ENCODE measurements at regions not wholly inside any gene's neighbourhood (a gene's known extent, or its start where the extent isn't known, plus 50 kb on each side); places are given as distances from the start of the nearest gene placed in this dataset.
"Not testable (repeated sequence)": the region's sequence is repeated elsewhere in the genome, so short reads cannot be mapped to it uniquely, and the experiment has no call there.

DNA sequence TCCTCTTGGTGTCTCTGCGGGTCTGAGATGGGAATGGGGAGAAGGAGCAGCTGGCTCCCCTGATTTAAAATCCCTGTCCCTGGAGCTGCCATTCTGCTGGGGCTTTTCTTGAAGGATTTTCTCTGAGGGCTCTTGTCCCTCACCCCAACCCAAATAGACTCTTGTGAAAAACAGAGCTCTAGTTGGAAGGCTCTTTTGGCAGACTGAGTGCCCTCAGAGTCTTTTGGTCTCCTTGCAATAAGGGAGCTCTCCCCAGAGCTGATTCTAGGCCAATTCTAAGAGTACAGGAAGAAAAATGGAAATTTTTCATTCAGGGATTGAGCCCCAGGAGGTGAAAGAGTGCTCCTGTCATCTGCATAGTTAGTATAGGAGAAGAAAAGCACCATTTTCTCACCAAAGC, 238.3 kb downstream of the COG6 start:
- no peak for DNase-seq (ENCODE audit: low spot score)

DNA sequence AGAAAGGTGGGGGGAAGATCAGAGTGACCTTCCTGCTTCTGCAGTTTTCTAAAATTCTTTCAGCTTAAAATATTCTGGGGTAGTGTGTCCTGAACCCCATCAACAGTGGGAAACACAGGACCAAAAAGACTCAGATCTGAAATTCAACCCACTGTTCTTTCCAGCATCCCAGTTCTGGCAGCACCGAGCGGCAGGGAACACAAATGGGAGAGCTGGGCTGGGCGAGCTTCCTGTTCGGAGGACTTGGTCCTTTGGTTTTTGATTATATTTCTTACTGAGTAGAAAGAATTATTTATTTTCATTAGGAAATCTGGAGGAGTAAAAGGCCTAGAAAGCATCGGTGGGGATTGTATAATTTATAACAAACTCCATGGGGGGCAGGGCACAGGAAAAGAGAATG, 239.1 kb downstream of the COG6 start:
- no peak for DNase-seq (ENCODE audit: low spot score)

DNA sequence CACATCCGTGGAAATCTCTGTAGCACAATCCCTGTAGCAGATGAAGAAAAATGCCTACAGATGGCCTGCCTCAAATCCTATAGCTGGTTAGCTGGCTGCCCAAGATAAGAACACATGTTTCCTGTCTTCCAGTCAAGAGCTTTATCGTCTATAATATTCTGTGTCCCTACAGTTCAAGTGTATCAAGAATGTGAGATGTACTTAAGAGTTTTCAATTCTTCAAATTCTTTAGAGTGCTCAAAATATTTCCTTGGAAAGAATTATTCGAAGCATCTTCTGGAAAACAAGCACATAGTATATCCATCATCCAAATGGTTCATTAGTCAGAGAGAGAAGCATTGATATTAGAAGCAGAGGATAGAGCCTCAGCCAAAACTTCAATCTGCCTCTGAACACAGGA, 239.8 kb downstream of the COG6 start:
- DNase-seq (ENCODE audit: low spot score): no peak

DNA sequence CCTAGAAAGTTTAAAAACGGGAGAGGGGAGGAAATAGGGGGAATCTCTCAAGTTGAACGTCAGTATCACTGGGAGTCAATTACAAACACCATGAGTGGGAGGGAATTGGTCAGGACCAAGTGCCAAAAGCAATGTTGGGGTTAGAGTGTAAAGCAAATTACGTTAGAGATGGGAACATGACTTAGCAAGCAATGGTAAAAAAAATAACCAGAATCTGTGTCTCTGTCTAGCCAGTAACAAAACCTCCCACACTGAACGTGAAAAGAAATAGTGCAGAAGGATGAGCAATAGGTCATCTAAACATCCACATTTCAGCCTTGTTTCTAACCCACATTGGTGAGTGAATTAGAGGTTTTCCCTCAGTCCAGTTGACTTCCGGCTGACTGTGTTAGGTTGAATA, 242.2 kb downstream of the COG6 start:
- no peak for DNase-seq (ENCODE audit: low spot score)

DNA sequence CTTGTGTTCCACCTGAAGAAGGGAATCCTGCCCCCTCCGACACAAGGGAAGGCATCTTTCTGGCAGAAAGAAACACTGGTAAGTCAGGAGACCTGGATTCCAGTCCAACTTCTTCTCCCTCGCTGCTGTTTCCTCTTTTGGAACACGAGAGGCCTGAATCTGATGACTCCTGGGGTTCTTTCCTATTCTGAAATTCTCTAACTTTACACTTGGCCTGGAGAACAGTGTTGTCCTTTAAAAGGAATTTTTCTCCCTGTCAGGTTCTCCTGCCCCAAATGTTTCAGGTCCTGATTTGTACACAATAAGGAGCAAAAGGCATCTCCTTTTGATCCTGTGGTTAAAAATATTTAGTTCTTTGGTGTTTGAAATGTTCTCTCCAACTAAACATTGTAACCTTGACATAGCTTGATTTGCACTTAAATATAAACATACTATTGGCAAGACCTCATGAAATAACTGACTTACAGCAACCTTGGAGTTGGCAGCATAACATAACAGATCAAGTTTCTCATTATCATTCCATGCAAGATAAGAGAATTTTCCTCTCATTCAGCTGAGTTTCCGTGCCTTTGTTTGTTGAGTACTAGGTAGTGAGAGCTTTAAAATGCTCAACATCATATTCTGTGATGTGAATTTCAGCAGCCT, 244.8 kb downstream of the COG6 start:
- DNase-seq (ENCODE audit: low spot score): no peak

DNA sequence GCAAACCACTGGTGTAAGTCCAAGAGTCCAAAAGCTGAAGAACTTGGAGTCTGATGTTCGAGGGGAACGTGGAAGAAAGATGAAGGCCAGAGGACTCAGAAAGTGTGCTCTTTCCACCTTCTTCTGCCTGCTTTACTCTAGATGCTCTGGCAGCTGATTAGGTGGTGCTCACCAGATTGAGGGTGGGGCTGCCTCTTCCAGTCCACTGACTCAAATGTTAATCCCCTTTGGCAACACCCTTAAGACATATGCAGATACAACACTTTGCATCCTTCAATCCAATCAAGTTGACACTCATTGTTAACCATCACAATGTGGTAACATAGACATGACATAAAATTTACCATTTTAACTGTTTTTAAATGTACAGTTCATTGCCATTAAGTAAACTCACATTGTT, 249.5 kb downstream of the COG6 start:
- no peak for DNase-seq (ENCODE audit: low spot score)

DNA sequence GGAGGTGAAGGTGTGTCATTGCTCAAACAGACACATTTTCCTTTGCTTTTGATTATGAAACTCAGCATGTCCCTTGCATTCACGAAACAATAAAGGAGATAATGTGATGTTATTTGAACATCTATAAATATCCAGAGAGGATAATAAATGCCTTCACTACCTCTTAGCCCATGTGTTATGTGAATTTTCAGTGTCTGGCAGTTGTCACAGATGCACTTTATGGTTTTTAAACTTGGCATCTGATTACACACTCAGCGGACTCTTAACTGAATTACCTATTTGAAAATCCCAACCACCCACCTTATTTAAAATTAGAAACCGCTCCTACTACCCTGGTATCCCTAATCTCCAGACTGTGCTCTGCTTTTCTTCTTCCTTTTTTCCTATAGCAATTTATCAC, 254.2 kb downstream of the COG6 start:
- DNase-seq (ENCODE audit: low spot score): peak; percentile 88

DNA sequence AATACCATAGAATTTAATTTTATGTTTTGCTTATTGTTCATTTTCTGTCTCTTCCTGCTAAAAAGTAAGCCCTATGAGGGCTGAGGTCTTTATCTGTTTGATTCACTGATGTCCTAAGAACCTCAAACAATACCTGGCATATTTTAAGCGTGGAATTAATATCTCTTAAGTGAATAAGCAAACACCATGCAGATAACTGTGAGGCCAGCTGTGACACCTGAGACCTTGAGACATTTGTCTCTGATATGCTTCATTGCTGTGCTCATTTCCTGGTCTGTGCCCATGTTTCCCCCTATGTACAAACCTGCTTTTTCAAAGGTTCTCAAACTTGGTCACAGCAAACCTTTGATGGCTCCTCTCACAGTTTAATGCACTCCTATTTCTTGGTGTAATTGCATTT, 254.6 kb downstream of the COG6 start:
- DNase-seq (ENCODE audit: low spot score): peak; percentile 80

DNA sequence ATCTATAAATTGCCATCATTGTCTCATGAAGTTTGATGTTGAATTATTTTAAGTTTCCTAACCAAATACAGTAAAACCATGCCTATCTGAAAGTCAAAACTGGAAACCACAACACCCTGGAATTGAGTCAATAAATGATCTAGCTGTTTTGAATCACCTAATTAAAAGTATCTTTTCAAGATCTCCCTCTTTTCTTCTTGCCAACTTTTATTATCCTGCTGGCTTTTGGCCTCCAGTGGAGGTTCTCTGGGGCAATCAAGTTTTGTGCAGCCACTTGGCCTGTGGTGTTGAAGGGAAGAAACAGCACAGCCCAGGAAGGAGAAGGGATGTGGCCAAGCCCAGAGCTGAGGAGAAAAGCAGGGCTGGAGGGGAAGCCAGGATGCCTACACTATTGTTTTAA, 255.4 kb downstream of the COG6 start:
- no peak for DNase-seq (ENCODE audit: low spot score)

DNA sequence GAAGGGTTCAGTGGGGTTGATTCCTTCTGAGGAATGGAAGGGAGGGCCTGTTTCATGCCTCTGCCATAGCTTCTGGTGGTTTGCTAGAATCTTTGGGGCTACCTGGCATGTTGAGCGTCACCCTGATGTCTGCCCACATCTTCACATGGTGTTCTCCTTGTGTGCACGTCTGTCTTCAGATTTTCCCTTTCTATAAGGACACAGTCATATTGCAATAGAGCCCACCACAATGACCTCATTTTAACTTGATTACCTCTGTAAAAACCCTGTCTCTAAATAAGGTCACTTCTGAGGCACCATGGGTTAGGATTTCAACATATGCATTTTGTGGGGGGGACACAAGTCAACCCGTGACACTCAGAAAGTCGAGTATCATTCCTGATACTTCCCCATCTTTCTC, 257.9 kb downstream of the COG6 start:
- no peak for DNase-seq (ENCODE audit: low spot score)

DNA sequence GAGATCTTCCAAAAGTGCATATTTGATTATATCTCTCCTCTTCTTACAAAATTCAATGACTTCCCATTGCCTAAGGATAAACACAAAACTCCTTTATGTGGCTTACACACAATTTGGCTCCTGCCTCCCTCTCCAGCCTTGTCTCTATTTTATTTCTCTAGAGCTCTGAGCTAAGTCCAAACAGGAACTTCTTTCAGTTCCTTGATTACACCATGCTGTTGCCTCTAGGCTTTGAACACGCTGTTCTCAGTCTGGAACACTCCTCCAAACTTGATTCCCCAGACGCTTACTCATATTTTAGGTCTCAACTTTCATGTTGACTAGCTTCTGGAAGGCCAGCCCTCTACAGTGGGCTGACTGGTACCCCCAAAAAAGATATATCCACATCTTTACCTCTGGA, 258.5 kb downstream of the COG6 start:
- no peak for DNase-seq (ENCODE audit: low spot score)

DNA sequence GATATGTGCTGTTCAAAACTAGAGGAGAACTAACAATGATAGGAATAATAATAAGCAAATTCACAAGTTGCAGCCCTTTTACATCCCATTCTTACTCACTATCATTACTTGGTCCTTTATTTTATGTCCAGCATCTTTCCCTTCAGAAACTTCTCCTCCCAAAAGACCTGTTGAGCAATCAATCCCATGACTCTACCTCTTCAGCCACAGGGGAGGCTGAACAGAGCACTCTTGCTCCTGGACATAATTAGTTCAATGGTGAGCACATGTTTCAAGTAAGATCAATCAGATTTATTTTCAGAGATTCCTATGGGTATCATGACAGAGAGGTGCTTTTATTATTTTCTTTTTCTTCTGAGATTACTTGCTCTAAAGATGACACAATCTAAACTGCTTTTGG, 260.0 kb downstream of the COG6 start:
- DNase-seq (ENCODE audit: low spot score): no peak

DNA sequence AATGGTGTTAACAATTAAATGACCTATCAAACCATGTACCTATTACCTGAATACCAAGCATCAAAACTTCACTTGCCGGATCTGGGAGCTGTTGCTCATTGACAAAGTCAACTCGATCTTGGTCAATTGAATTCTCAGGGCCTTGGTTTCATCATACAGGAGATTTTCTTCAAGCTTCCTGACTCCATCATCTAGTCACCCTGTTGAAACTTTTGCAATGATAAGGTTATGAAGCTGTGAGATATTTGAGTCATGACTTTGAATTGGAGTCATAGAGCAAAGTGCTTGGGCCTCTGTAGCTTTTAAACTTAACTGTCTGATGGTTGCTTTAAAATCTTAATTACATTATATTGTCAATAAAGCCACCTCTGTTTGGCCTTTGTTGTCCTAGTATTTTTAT, 260.9 kb downstream of the COG6 start:
- no peak for DNase-seq (ENCODE audit: low spot score)

DNA sequence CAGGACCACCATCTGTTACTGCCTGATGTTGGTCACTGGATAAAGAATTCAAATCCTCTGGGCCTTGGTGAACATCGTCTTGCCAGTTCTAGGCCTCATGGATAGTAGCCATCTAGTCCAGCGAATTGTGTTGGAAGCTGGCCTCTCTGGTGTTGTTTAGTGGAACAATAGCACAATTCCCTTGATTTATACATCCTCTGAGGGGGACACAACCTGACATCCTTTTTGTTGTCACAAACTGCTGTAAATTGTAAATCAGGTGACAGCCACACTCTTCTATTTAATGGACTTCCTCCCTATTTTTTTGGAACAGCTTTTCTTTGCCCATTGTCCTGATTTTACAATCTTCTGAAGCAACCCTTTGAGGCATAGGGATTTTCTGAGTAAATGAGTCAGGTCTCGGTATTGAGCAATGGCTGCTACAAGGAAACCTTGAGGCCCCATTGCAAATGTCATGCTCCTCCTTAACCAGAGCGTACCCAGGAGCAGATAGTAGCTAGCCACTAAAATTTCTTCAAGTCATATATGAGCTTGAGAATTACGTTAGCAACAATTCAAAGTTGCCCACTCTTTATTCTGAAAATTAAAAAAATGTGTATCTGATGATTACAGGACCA, 263.3 kb downstream of the COG6 start:
- DNase-seq (ENCODE audit: low spot score): no peak

DNA sequence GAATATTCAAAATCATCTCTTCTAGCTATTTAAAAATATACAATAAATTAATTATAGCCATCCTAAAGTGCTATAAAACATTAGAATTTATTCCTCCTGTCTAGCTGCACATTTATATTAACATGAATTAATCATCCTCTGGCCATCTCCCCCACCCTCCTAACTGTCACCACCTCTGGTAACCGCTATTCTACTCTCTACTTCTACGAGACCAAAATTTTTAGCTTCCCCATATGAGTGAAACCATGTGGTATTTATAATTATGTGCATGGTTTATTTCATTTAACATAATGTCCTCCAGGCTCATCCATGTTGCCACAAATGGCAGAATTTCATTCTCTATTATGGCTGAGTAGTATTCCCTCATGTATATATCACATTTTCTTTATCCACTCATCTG, 265.2 kb downstream of the COG6 start:
- DNase-seq (ENCODE audit: low spot score): no peak

DNA sequence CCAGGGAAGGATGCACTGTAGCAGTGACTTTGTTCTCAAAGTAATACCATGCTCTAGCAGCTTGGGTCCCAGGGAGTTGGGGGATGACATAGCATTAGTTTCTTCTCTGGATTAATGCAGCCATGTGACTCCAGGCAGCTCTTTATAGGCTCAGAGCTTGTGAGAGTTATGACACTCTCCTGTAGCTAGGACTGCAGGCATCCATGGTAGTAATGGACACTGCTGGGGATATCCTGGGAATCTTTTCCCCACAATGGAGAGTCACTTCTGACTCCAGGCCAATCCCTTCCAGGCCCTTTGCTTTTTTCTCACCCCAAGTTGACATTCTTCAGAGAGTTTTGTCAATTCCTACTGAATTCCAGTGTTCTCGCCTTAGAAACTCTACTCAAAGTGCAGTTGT, 270.9 kb downstream of the COG6 start:
- no peak for DNase-seq (ENCODE audit: low spot score)

DNA sequence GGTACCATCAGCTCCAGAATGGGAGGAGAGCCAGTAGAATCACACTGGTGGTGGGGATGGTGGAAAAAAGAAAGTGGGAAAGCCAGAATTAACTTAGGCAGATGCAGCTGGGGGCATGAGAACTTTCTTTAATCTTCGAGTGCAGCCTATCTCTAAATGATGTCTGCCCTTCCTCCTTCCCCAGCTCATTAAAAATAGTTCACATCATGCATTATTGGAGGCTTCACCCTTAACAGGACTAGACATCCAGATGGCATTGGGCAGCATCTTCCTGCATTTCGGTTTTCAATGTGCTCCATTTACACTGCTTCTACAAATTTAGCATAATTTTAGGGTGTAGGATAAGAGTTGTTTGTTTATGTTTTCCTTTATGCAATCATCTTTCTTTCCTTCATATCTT, 272.8 kb downstream of the COG6 start:
- peak; percentile 43 for DNase-seq (ENCODE audit: low spot score)

DNA sequence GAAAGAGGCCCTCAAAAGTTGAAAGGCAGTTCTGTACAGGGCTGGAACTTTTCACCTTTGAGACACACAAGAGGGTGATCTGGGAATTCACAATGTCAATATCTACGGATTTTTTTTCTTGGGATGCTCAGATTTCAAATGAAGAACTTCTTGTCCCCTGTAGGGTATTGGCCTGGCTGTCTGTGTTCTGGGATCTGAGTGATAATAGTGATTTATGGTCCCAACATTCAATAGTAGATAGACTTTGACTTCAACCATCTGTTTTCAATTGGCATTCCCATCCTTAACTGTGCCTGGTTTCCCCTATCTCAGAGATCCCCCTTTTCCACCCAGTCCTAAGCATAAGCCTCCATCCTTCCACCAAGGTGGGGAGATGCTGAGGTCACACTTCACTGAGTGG, 274.1 kb downstream of the COG6 start:
- DNase-seq (ENCODE audit: low spot score): peak; percentile 96

DNA sequence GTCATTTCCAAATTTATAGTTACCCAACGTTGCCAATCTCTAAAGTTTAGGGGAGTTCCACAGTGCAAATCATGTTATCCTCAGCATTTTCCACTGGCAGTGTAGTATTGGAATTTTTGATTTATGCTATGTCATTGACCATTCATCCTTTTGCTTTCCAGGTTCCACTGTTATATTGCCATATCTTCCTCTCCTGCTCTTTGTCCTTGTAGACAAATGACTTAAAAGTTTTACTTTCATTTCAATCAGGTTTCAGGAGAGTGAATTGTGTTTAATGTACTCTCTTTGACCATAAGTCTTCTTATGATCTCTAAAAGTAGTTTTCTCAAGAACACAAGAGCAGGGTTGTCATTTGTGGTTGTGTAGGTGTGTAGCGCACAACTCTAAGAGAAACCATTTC, 274.6 kb downstream of the COG6 start:
- DNase-seq (ENCODE audit: low spot score): no peak

DNA sequence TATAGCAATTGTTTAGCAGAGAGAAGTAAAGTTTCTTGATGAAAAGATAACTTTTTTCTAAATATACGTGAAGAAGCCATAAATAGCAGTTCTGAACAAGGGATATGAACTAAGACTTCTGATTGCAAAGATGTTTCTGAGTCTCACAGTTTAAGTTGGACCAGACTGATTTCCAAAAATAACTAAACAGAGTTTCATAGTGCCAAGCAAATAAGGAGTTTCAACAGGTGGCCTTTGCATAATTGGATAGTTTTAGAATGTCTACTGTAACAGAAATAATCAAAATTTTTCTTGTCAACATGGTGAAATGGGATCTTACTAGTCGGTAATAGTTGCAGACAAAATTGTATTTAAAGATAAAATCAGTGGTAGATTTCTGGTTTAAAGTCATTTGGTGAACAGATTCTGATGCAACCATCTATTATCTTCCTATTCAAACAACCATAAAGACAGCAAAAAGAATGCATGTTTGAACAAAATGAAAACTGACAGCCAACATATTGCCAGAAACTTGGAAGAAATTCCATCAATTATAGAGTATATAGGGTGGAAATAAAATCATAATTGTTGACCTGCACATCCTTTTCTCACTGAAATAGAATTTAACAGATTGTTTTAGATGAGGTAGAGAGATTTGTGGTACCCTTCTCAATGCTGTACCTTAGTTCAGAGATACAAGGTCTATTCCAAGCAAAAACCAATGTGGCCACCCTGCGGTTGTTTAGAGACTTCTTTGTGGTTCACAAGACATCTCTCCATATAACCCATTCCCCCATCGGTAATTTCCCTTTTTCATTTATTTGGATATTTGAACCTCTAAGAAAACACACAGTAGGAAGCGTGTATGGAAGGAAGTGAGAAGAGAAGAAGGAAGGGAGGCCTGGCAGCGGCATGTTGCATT, 275.3 kb downstream of the COG6 start:
- DNase-seq (ENCODE audit: low spot score): peak; percentile 77

DNA sequence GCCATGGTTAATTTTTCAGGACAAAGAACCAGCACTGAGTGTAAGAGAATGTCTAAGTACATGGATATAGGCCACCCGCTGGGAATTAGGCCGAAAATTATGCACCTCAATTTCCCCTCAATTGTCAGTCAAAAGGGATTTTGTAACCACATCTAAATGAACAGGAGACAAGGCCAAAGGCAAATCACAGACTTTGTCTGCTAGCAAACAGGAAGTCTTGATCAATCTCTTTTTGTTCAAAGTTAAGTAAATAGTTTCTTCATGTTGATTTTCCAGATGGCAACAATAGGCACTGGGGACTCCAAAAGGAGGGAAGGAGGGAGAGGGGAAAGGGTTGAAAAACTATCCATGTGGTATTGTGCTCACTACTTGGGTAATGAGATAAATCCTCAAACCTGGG, 276.0 kb downstream of the COG6 start:
- no peak for DNase-seq (ENCODE audit: low spot score)

DNA sequence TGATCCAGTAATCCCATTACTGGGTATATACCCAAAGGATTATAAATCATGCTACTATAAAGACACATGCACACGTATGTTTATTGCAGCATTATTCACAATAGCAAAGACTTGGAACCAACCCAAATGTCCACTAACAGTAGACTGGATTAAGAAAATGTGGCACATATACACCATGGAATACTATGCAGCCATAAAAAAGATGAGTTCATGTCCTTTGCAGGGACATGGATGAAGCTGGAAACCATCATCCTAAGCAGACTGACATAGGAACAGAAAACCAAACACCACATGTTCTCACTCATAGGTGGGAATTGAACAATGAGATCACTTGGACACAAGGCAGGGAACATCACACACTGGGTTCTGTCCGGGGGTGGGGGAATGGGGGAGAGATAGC, 277.1 kb downstream of the COG6 start:
- DNase-seq (ENCODE audit: low spot score): not testable (repeated sequence)

DNA sequence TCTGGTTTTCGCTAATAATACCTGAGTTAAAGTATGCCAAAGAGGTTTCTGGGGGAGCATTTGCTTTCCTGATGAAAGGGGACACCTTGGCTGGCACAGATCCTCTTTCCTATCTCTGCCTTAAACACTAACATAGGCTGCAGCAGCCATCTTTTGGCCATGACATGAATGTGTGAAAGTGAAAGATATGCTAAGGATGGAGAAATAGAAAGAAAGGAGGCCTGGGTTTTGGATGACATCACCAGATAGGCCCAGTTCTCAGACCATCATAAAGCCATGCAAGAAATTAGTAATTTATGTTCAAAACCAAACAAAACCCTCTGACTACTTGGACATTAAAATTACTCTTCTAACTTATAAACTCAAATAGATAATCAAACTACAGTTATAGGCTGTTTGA, 279.7 kb downstream of the COG6 start:
- DNase-seq (ENCODE audit: low spot score): no peak
